HL-60 (cell line): ENCODE measurements at regions not wholly inside any gene's neighbourhood (a gene's known extent, or its start where the extent isn't known, plus 50 kb on each side); places are given as distances from the start of the nearest gene placed in this dataset.

Source experiments
- DNase-seq, 2 experiments: peaks; one replicate each; pipeline ENCODE4 v3.0.0-alpha.2; 2010 to 2020; ENCODE audit warnings: low read depth in 1 of 2, low spot score in 1 of 2
- H3K27ac ChIP-seq: fragments of 250-450 bp; sonication (Bioruptor Pico); replicated peaks from 2 replicates; pipeline ENCODE4 v1.5.1; 2020; ENCODE audit warnings: mild to moderate bottlenecking, moderate library complexity
- H3K27me3 ChIP-seq: fragments of 250-450 bp; sonication (Bioruptor Pico); 2 replicates; pipeline ENCODE4 v1.5.1; 2021; ENCODE audit warnings: mild to moderate bottlenecking, moderate library complexity; ENCODE audit not compliant: insufficient read depth, poor library complexity, severe bottlenecking
- H3K4me3 ChIP-seq: replicated peaks from 2 replicates; pipeline ENCODE4 v1.5.1; 2011; ENCODE audit warnings: mild to moderate bottlenecking, control low read depth, low read length; ENCODE audit not compliant: insufficient read depth
- GABPA ChIP-seq: IDR thresholded peaks from 2 replicates; pipeline ENCODE4 v1.6.1; 2012; ENCODE audit warnings: low read depth
- POLR2AphosphoS5 ChIP-seq: IDR thresholded peaks from 2 replicates; pipeline ENCODE4 v1.6.1; 2012; ENCODE audit warnings: low read depth
- SPI1 ChIP-seq: IDR thresholded peaks from 2 replicates; pipeline ENCODE4 v1.6.1; 2012; ENCODE audit warnings: low read depth, mild to moderate bottlenecking, borderline replicate concordance
- TF ChIP-seq, protein P1 (sequence below): IDR thresholded peaks from one replicate; pipeline ENCODE4 v1.5.1; 2011; ENCODE audit warnings: low read length, control low read depth, inconsistent platforms; ENCODE audit not compliant: insufficient read depth
- TF ChIP-seq, protein P2 (sequence below): IDR thresholded peaks from 2 replicates; pipeline ENCODE4 v1.6.1; 2012; ENCODE audit warnings: low read depth; ENCODE audit not compliant: insufficient replicate concordance

DNA sequence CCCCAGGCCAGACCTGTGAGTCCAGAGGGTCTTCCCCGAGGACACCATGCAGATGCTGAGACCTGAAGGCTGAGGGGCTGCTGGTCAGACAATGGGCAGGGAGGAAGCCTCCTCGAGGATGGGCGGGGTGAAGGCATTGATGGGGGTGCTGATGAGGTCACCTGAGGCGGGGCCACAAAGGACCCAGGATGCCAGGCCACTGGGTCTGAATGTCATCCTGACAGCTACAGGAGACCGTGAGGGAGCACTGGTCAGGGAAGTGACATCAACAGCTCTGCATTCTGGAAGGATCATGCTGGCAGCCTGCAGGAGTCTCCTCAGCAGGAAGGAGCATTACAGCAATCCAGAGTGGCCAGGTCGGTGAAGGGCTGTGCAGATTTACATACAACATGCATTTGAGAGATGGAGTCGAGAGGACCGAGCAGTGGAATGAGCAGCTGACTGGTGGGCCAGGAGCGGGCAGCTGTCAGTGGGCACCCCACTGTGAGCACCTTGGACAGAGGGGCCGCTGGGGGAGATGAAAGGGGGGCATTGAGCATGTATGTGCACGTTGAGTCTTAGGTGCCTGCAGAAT is 77.7 kb upstream of the ADAMTS2 start:
- H3K27ac ChIP-seq = no peak overlapping the region
- TF ChIP-seq SPI1 (no peak), POLR2AphosphoS5 (no peak), GABPA (no peak)
- TF ChIP-seq, protein P1, sequence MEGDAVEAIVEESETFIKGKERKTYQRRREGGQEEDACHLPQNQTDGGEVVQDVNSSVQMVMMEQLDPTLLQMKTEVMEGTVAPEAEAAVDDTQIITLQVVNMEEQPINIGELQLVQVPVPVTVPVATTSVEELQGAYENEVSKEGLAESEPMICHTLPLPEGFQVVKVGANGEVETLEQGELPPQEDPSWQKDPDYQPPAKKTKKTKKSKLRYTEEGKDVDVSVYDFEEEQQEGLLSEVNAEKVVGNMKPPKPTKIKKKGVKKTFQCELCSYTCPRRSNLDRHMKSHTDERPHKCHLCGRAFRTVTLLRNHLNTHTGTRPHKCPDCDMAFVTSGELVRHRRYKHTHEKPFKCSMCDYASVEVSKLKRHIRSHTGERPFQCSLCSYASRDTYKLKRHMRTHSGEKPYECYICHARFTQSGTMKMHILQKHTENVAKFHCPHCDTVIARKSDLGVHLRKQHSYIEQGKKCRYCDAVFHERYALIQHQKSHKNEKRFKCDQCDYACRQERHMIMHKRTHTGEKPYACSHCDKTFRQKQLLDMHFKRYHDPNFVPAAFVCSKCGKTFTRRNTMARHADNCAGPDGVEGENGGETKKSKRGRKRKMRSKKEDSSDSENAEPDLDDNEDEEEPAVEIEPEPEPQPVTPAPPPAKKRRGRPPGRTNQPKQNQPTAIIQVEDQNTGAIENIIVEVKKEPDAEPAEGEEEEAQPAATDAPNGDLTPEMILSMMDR = no peak
- TF ChIP-seq, protein P2, sequence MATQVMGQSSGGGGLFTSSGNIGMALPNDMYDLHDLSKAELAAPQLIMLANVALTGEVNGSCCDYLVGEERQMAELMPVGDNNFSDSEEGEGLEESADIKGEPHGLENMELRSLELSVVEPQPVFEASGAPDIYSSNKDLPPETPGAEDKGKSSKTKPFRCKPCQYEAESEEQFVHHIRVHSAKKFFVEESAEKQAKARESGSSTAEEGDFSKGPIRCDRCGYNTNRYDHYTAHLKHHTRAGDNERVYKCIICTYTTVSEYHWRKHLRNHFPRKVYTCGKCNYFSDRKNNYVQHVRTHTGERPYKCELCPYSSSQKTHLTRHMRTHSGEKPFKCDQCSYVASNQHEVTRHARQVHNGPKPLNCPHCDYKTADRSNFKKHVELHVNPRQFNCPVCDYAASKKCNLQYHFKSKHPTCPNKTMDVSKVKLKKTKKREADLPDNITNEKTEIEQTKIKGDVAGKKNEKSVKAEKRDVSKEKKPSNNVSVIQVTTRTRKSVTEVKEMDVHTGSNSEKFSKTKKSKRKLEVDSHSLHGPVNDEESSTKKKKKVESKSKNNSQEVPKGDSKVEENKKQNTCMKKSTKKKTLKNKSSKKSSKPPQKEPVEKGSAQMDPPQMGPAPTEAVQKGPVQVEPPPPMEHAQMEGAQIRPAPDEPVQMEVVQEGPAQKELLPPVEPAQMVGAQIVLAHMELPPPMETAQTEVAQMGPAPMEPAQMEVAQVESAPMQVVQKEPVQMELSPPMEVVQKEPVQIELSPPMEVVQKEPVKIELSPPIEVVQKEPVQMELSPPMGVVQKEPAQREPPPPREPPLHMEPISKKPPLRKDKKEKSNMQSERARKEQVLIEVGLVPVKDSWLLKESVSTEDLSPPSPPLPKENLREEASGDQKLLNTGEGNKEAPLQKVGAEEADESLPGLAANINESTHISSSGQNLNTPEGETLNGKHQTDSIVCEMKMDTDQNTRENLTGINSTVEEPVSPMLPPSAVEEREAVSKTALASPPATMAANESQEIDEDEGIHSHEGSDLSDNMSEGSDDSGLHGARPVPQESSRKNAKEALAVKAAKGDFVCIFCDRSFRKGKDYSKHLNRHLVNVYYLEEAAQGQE = no peak
- no peak for DNase-seq
- no peak overlapping the region for H3K4me3 ChIP-seq
- no peaks in the 10 kb centered on the region for H3K27me3 ChIP-seq

DNA sequence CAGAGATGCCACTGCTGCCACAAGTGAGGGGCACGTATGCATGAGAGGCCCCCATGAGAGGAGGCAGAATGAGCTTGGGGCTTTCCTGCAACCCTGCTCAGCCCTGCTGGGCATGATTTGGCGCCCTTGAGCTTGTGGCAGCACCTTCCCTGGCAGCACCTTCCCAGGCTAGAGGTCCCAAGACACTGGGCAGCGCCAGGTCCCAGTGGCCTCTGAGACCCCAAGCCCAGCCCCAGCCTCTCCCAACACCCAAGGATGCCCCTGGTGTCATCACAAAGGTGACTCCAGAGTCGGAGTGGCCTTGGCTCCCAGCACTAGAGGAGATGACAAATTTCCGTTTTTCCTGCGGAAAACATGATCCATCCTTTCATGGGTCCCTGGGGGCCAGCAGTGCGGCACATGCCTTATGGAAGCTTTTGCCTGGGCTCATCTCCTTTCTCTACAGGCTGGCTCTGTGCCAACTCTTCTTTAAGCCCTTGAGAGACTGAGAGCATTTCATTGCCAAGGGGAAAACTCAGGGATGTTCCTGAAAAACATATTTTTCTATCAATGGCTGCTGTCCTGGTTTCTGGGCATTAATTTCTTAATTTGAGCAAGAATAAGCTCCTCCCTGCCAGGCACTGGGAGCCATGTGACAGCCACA is 77.1 kb upstream of the ADAMTS2 start:
- TF ChIP-seq, protein P1 = no peak
- no peak for TF ChIP-seq POLR2AphosphoS5
- no peak for TF ChIP-seq SPI1
- TF ChIP-seq, protein P2 = no peak
- no peak for TF ChIP-seq GABPA
- Histone ChIP-seq H3K27me3 (no peaks in the 10 kb centered on the region), H3K27ac (no peak overlapping the region), H3K4me3 (no peak overlapping the region)
- DNase-seq = no peak

DNA sequence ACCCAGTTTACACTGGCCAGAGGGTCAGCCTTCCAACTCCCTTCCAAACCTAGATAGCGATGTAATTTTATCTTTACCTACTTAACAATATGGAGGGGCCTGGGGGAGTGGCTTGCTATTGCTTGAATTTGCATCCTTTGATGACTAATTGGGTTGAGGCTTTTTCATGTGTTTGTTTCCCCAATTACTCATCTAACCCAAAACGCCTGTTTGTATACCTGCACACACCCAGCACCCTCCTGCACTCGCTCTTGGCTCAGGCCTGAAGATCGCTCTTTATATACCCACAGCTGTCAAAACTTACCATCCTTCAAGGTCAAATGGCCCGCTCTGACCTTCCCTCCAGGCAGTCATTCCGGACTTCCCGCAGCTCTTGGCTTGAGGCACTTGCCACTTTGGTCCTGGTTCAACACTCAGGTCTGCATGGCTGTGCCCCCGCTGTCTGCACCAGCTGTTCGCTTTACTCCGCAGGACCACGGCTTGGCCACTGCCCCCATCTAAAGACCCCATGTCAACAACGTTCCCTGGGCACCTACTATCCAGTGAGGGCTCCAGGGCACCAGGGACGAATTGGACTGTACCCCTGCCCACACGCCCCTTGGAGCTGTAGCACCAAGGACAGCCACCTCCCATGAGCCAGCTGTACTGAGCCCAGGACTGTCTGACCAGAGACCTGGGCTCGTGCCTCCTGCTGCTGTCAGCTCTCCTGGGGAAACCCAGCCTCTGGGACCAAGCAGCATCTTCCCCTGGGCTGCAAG is 76.1 kb upstream of the ADAMTS2 start:
- TF ChIP-seq SPI1 = no peak
- no peak for TF ChIP-seq GABPA
- TF ChIP-seq, protein P2 = no peak
- DNase-seq = no peak
- no peak overlapping the region for H3K4me3 ChIP-seq
- no peaks in the 10 kb centered on the region for H3K27me3 ChIP-seq
- no peak overlapping the region for H3K27ac ChIP-seq
